Endothelial cell of umbilical vein (primary cell): ENCODE measurements at regions not wholly inside any gene's neighbourhood (a gene's known extent, or its start where the extent isn't known, plus 50 kb on each side); places are given as distances from the start of the nearest gene placed in this dataset.

Experiments
- BruUV-seq: library from RNA; stranded (reverse); fragments of 400-500 nt; replicated peaks from 2 replicates; lab custom pipeline; 2021; lab: Mats Ljungman, UMichigan
- CTCF ChIA-PET: fragments of 300-600, 350-600 bp; sonication (Branson Sonifier 250); formaldehyde crosslinking; loops from one replicate; lab custom pipeline; 2021; ENCODE audit warnings: antibody characterized with exemption, inconsistent platforms; lab: Charles Lee
- POLR2A ChIA-PET: fragments of 300-600, 350-600 bp; sonication (Branson Sonifier 250); formaldehyde crosslinking; loops from one replicate; lab custom pipeline; 2021; ENCODE audit warnings: antibody characterized with exemption, inconsistent platforms; lab: Charles Lee
- DNase-seq: peaks from one replicate; pipeline ENCODE4 v3.0.0-alpha.2; 2011; ENCODE audit warnings: low read depth, low spot score
- FAIRE-seq: peaks from 2 replicates; lab custom pipeline; 2011; peaks lifted over from hg19 to GRCh38; lab: Jason Lieb, UNC
- H2AFZ ChIP-seq: 2 replicates; pipeline ENCODE4 v1.6.0; 2012; ENCODE audit warnings: low read depth, low read length, control low read depth, inconsistent platforms
- H3K27ac ChIP-seq: 2 replicates; pipeline ENCODE4 v1.5.1; 2011; ENCODE audit warnings: low read depth, mild to moderate bottlenecking, control low read depth, low read length, moderate library complexity; ENCODE audit not compliant: insufficient read depth
- H3K27me3 ChIP-seq, 2 experiments: 2 replicates each; pipeline versions ENCODE4 v1.6.0 to v1.6.1; 2011; ENCODE audit warnings: low read length in 2 of 2, mixed read lengths in 1 of 2; ENCODE audit not compliant: control insufficient read depth in 2 of 2, insufficient read depth in 2 of 2
- H3K36me3 ChIP-seq, 2 experiments: 2 replicates in 1 of 2; 3 replicates in 1 of 2; pipeline ENCODE4 v1.5.1; 2011; ENCODE audit warnings: low read length in 2 of 2, mild to moderate bottlenecking in 1 of 2, moderate library complexity in 1 of 2; ENCODE audit not compliant: control insufficient read depth in 2 of 2, insufficient read depth in 2 of 2; ENCODE audit errors: extremely low read depth in 1 of 2
- H3K4me1 ChIP-seq: 3 replicates; pipeline ENCODE4 v1.5.1; 2011; ENCODE audit warnings: mild to moderate bottlenecking, low read length; ENCODE audit not compliant: control insufficient read depth, insufficient read depth; ENCODE audit errors: extremely low read depth
- H3K4me2 ChIP-seq: 2 replicates; pipeline ENCODE4 v1.6.1; 2011; ENCODE audit warnings: low read length, control low read depth, mixed read lengths; ENCODE audit not compliant: insufficient read depth
- H3K4me3 ChIP-seq, 3 experiments: fragments of 200-600 bp in 1 of 3; sonication (generic), shearing (Covaris generic) in 1 of 3; replicated peaks in 1 of 3; 2 replicates each; pipeline ENCODE4 v1.5.1; 2011 to 2016; ENCODE audit warnings: control low read depth in 3 of 3, low read length in 3 of 3, mild to moderate bottlenecking in 2 of 3, inconsistent platforms in 1 of 3, low read depth in 1 of 3, moderate library complexity in 1 of 3; ENCODE audit not compliant: insufficient read depth in 1 of 3
- H3K79me2 ChIP-seq: 2 replicates; pipeline ENCODE4 v1.6.0; 2012; ENCODE audit warnings: low read length, inconsistent platforms; ENCODE audit not compliant: control insufficient read depth, insufficient read depth
- H3K9ac ChIP-seq: replicated peaks from 2 replicates; pipeline ENCODE3; 2011; ENCODE audit warnings: low read length, control low read depth; ENCODE audit not compliant: insufficient read depth; ENCODE audit errors: extremely low read depth
- H3K9me1 ChIP-seq: replicated peaks from 3 replicates; pipeline ENCODE4 v1.6.0; 2011; ENCODE audit warnings: mild to moderate bottlenecking, low read length; ENCODE audit not compliant: control insufficient read depth, insufficient read depth; ENCODE audit errors: extremely low read depth
- H3K9me3 ChIP-seq: replicated peaks from 2 replicates; pipeline ENCODE4 v1.5.1; 2012; ENCODE audit warnings: low read length, inconsistent platforms; ENCODE audit not compliant: control insufficient read depth, insufficient read depth
- H4K20me1 ChIP-seq: replicated peaks from 2 replicates; pipeline ENCODE3; 2011; ENCODE audit warnings: mild to moderate bottlenecking, low read length; ENCODE audit not compliant: control insufficient read depth, insufficient read depth; ENCODE audit errors: extremely low read depth
- EZH2 ChIP-seq: IDR thresholded peaks from 2 replicates; pipeline ENCODE4 v1.6.1; 2012; ENCODE audit warnings: borderline replicate concordance, low read depth, mild to moderate bottlenecking, moderate library complexity, low read length, inconsistent platforms; ENCODE audit not compliant: severe bottlenecking
- FOS ChIP-seq: IDR thresholded peaks from 2 replicates; pipeline ENCODE4 v1.6.1; 2011; ENCODE audit warnings: mild to moderate bottlenecking, low read length, moderate library complexity, borderline replicate concordance; ENCODE audit not compliant: insufficient read depth
- GATA2 ChIP-seq: IDR thresholded peaks from 2 replicates; pipeline ENCODE4 v1.7.0; 2011; ENCODE audit warnings: low read depth, mild to moderate bottlenecking, moderate library complexity, mixed read lengths, low read length; ENCODE audit not compliant: insufficient read length, insufficient read depth
- JUN ChIP-seq: IDR thresholded peaks from 2 replicates; pipeline ENCODE4 v1.6.1; 2011; ENCODE audit warnings: borderline replicate concordance, low read depth; ENCODE audit not compliant: insufficient read length, insufficient read depth
- MAX ChIP-seq: IDR thresholded peaks from 2 replicates; pipeline ENCODE4 v1.6.1; 2011; ENCODE audit not compliant: insufficient read depth, insufficient read length
- MYC ChIP-seq: IDR thresholded peaks from one replicate; pipeline ENCODE4 v1.6.1; 2011; ENCODE audit warnings: mild to moderate bottlenecking, low read depth, low read length
- POLR2A ChIP-seq: IDR thresholded peaks from 2 replicates; pipeline ENCODE4 v1.6.1; 2012; ENCODE audit warnings: low read depth, mild to moderate bottlenecking, control low read depth, low read length
- POLR2AphosphoS5 ChIP-seq: IDR thresholded peaks from 2 replicates; pipeline ENCODE4 v1.6.1; 2012; ENCODE audit warnings: low read depth, mild to moderate bottlenecking, control low read depth, low read length, moderate library complexity; ENCODE audit not compliant: insufficient read depth
- dilution Hi-C: fragments of 300-500 bp; cut with MboI; formaldehyde crosslinking; loops from one replicate; pipeline ENCODE4 v1.15.0; 2019; ENCODE audit warnings: low sequenced_read_pairs; ENCODE audit not compliant: extremely low pct_ligation_motif_present
- intact Hi-C: fragments of 100-400 bp; cut with micrococcal nuclease; formaldehyde crosslinking; loops from one replicate; pipeline ENCODE4 v1.10.0; 2022
- TF ChIP-seq, protein P1 (sequence below), 2 donors: IDR thresholded peaks; 1 replicate in 1 of 2; 2 replicates in 1 of 2; pipeline ENCODE4 v1.5.1; 2011; ENCODE audit warnings: low read length in 2 of 2, mild to moderate bottlenecking in 2 of 2, moderate library complexity in 2 of 2, control low read depth in 1 of 2, inconsistent platforms in 1 of 2, low read depth in 1 of 2; ENCODE audit not compliant: insufficient read depth in 1 of 2; ENCODE audit errors: extremely low read depth in 1 of 2

GRCh38 chr18:44627280-44627679 is 53.4 kb upstream of the SETBP1 start:
- no peak overlapping the region for H3K4me3 ChIP-seq
- peaks cover 2% of the 10 kb centered on the region for H4K20me1 ChIP-seq
- TF ChIP-seq FOS: no peak
- TF ChIP-seq MYC: no peak
- no peak for TF ChIP-seq JUN
- no peak for TF ChIP-seq EZH2
- TF ChIP-seq, protein P1, sequence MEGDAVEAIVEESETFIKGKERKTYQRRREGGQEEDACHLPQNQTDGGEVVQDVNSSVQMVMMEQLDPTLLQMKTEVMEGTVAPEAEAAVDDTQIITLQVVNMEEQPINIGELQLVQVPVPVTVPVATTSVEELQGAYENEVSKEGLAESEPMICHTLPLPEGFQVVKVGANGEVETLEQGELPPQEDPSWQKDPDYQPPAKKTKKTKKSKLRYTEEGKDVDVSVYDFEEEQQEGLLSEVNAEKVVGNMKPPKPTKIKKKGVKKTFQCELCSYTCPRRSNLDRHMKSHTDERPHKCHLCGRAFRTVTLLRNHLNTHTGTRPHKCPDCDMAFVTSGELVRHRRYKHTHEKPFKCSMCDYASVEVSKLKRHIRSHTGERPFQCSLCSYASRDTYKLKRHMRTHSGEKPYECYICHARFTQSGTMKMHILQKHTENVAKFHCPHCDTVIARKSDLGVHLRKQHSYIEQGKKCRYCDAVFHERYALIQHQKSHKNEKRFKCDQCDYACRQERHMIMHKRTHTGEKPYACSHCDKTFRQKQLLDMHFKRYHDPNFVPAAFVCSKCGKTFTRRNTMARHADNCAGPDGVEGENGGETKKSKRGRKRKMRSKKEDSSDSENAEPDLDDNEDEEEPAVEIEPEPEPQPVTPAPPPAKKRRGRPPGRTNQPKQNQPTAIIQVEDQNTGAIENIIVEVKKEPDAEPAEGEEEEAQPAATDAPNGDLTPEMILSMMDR (IDR thresholded peaks at IDR 0.05; ENCODE audit: extremely low read depth in 1 of 2, insufficient read depth in 1 of 2, low read depth in 1 of 2, low read length in 2 of 2): no peak
- TF ChIP-seq POLR2AphosphoS5: no peak
- no peak for TF ChIP-seq MAX
- no peak for TF ChIP-seq GATA2
- no peak for TF ChIP-seq POLR2A
- no peaks in the 10 kb centered on the region for H3K36me3 ChIP-seq
- no TSS peak for BruUV-seq
- no peaks in the 10 kb centered on the region for H3K79me2 ChIP-seq
- peak overlapping the region; percentile 17 for H2AFZ ChIP-seq
- no peaks in the 10 kb centered on the region for H3K27me3 ChIP-seq
- dilution Hi-C loops (no loop called here), intact Hi-C loops (no loop called here)
- no peak overlapping the region for H3K9ac ChIP-seq
- FAIRE-seq: no peak
- no peak overlapping the region for H3K27ac ChIP-seq
- peak; percentile 33 for DNase-seq
- no peaks in the 10 kb centered on the region for H3K9me3 ChIP-seq
- no peak overlapping the region for H3K4me2 ChIP-seq
- H3K4me1 ChIP-seq: peaks cover 5% of the 10 kb centered on the region
- no peaks in the 10 kb centered on the region for H3K9me1 ChIP-seq
- ChIA-PET POLR2A (no interaction called here), CTCF (no interaction called here)
